HCT116 (cell line): ENCODE measurements at regions not wholly inside any gene's neighbourhood (a gene's known extent, or its start where the extent isn't known, plus 50 kb on each side); places are given as distances from the start of the nearest gene placed in this dataset.

Experiments
- EZH2phosphoT487 ChIP-seq: fragments of 200-600 bp; IDR thresholded peaks from 2 replicates; pipeline ENCODE4 v1.6.1; 2018; ENCODE audit warnings: antibody characterized with exemption, borderline replicate concordance
- POLR2AphosphoS5 ChIP-seq: IDR thresholded peaks from 2 replicates; pipeline ENCODE4 v1.6.1; 2011; ENCODE audit warnings: mild to moderate bottlenecking, low read depth, low read length, moderate library complexity
- ZFX ChIP-seq: fragments of 450-650 bp; IDR thresholded peaks from 2 replicates; pipeline ENCODE4 v1.6.1; 2017
- TF ChIP-seq, protein P1 (sequence below), 3 experiments: fragments of 200-600 bp in 1 of 3; sonication (generic) in 1 of 3; IDR thresholded peaks in 2 of 3; conservative IDR thresholded peaks in 1 of 3; 2 replicates each; pipeline ENCODE4 v1.5.1; 2012 to 2017; ENCODE audit warnings: low read depth in 2 of 3, low read length in 2 of 3, antibody characterized with exemption in 1 of 3, borderline replicate concordance in 1 of 3, control low read depth in 1 of 3, mild to moderate bottlenecking in 1 of 3, mixed read lengths in 1 of 3, mixed run types in 1 of 3, moderate library complexity in 1 of 3; ENCODE audit not compliant: insufficient read depth in 1 of 3

DNA sequence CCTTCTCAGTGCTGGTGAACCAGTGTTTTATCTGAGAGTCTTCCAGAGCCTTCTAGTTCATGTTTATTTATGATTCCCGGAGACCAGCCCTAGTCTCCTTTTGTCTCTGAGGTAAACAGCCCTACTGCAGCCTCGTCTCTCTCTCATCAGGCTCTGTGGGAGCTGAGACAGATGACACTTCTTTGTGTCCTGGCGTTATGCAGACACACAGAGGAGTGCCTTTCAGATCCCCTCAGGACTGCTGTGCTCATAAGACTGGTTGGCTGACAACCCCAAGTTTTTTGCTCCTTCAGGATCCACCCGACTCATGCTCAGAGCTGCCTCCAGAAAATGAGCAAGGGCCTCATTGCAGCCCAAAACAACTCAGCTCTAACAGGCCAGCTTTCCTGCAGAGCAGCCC is 523.8 kb upstream of the SPHKAP start:
- TF ChIP-seq EZH2phosphoT487 (no peak), ZFX (no peak), POLR2AphosphoS5 (no peak)
- TF ChIP-seq, protein P1, sequence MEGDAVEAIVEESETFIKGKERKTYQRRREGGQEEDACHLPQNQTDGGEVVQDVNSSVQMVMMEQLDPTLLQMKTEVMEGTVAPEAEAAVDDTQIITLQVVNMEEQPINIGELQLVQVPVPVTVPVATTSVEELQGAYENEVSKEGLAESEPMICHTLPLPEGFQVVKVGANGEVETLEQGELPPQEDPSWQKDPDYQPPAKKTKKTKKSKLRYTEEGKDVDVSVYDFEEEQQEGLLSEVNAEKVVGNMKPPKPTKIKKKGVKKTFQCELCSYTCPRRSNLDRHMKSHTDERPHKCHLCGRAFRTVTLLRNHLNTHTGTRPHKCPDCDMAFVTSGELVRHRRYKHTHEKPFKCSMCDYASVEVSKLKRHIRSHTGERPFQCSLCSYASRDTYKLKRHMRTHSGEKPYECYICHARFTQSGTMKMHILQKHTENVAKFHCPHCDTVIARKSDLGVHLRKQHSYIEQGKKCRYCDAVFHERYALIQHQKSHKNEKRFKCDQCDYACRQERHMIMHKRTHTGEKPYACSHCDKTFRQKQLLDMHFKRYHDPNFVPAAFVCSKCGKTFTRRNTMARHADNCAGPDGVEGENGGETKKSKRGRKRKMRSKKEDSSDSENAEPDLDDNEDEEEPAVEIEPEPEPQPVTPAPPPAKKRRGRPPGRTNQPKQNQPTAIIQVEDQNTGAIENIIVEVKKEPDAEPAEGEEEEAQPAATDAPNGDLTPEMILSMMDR (IDR thresholded peaks at IDR 0.05 in 2 of 3, conservative IDR thresholded peaks at IDR 0.05 in 1 of 3; ENCODE audit: borderline replicate concordance in 1 of 3, insufficient read depth in 1 of 3, low read depth in 2 of 3, low read length in 2 of 3): no peak
